ENCODE measurements at regions not wholly inside any gene's neighbourhood (a gene's known extent, or its start where the extent isn't known, plus 50 kb on each side); places are given as distances from the start of the nearest gene placed in this dataset.

- H3K36me3 ChIP-seq (ENCODE audit: control insufficient read depth in 2 of 2, extremely low read depth in 1 of 2, insufficient read depth in 2 of 2, low read length in 2 of 2) = no peaks in the 10 kb centered on the region
- no peaks in the 10 kb centered on the region for H3K4me1 ChIP-seq (ENCODE audit: control insufficient read depth, extremely low read depth, insufficient read depth, low read length)
- no TSS peak for BruUV-seq (replicated peaks)
- intact Hi-C loops (cut with micrococcal nuclease) = no loop called here
- H3K4me2 ChIP-seq (ENCODE audit: insufficient read depth, low read length) = no peak overlapping the region
- FAIRE-seq (no peak), DNase-seq (ENCODE audit: low read depth, low spot score) (no peak)
- H3K9ac ChIP-seq (replicated peaks; ENCODE audit: extremely low read depth, insufficient read depth, low read length) = no peak overlapping the region
- no peak for TF ChIP-seq POLR2A (IDR thresholded peaks at IDR 0.05; ENCODE audit: low read depth, low read length)
- H3K27ac ChIP-seq (ENCODE audit: insufficient read depth, low read depth, low read length) = no peak overlapping the region
- ChIA-PET CTCF (no interaction called here), POLR2A (interaction anchor here (0.7 kb wide), 1 partner anchor 25 kb away, joined by 3 read pairs; no protein-coding TSS in a partner anchor)
- H3K79me2 ChIP-seq (ENCODE audit: control insufficient read depth, insufficient read depth, low read length) = no peaks in the 10 kb centered on the region
- dilution Hi-C loops (cut with MboI; ENCODE audit: extremely low pct_ligation_motif_present, low sequenced_read_pairs) = no loop called here
- no peak overlapping the region for H3K4me3 ChIP-seq (replicated peaks in 1 of 3; ENCODE audit: insufficient read depth in 1 of 3, low read depth in 1 of 3, low read length in 3 of 3)
- H2AFZ ChIP-seq (ENCODE audit: low read depth, low read length) = no peak overlapping the region
- H3K27me3 ChIP-seq (ENCODE audit: control insufficient read depth in 2 of 2, insufficient read depth in 2 of 2, low read length in 2 of 2) = no peaks in the 10 kb centered on the region
- H4K20me1 ChIP-seq (replicated peaks; ENCODE audit: control insufficient read depth, extremely low read depth, insufficient read depth, low read length) = no peaks in the 10 kb centered on the region
- H3K9me1 ChIP-seq (replicated peaks; ENCODE audit: control insufficient read depth, extremely low read depth, insufficient read depth, low read length) = no peaks in the 10 kb centered on the region
- H3K9me3 ChIP-seq (replicated peaks; ENCODE audit: control insufficient read depth, insufficient read depth, low read length) = no peaks in the 10 kb centered on the region
Measured at GRCh38 chr2:239790313-239790712, 234.8 kb downstream of the NDUFA10 start.

GRCh38 chr2:239789711-239790110, 235.4 kb downstream of the NDUFA10 start:
- Histone ChIP-seq H2AFZ (ENCODE audit: low read depth, low read length) (no peak overlapping the region), H3K9me3 (replicated peaks; ENCODE audit: control insufficient read depth, insufficient read depth, low read length) (no peaks in the 10 kb centered on the region), H3K36me3 (ENCODE audit: control insufficient read depth in 2 of 2, extremely low read depth in 1 of 2, insufficient read depth in 2 of 2, low read length in 2 of 2) (no peaks in the 10 kb centered on the region), H3K79me2 (ENCODE audit: control insufficient read depth, insufficient read depth, low read length) (no peaks in the 10 kb centered on the region), H3K9ac (replicated peaks; ENCODE audit: extremely low read depth, insufficient read depth, low read length) (no peak overlapping the region), H3K4me1 (ENCODE audit: control insufficient read depth, extremely low read depth, insufficient read depth, low read length) (no peaks in the 10 kb centered on the region), H3K4me3 (replicated peaks in 1 of 3; ENCODE audit: insufficient read depth in 1 of 3, low read depth in 1 of 3, low read length in 3 of 3) (no peak overlapping the region), H3K4me2 (ENCODE audit: insufficient read depth, low read length) (no peak overlapping the region), H3K27ac (ENCODE audit: insufficient read depth, low read depth, low read length) (no peak overlapping the region), H3K9me1 (replicated peaks; ENCODE audit: control insufficient read depth, extremely low read depth, insufficient read depth, low read length) (no peaks in the 10 kb centered on the region), H3K27me3 (ENCODE audit: control insufficient read depth in 2 of 2, insufficient read depth in 2 of 2, low read length in 2 of 2) (no peaks in the 10 kb centered on the region), H4K20me1 (replicated peaks; ENCODE audit: control insufficient read depth, extremely low read depth, insufficient read depth, low read length) (no peaks in the 10 kb centered on the region)
- ChIA-PET POLR2A (no interaction called here), CTCF (no interaction called here)
- dilution Hi-C loops (cut with MboI; ENCODE audit: extremely low pct_ligation_motif_present, low sequenced_read_pairs) (no loop called here), intact Hi-C loops (cut with micrococcal nuclease) (no loop called here)
- DNase-seq (ENCODE audit: low read depth, low spot score) = no peak
- FAIRE-seq = no peak
- BruUV-seq (replicated peaks) = no TSS peak
- TF ChIP-seq CTCF (IDR thresholded peaks at IDR 0.05; ENCODE audit: extremely low read depth in 1 of 2, insufficient read depth in 1 of 2, low read depth in 1 of 2, low read length in 2 of 2) (no peak), JUN (IDR thresholded peaks at IDR 0.05; ENCODE audit: borderline replicate concordance, insufficient read depth, insufficient read length, low read depth) (no peak), POLR2A (IDR thresholded peaks at IDR 0.05; ENCODE audit: low read depth, low read length) (no peak), GATA2 (IDR thresholded peaks at IDR 0.05; ENCODE audit: insufficient read depth, insufficient read length, low read depth, low read length) (no peak), POLR2AphosphoS5 (IDR thresholded peaks at IDR 0.05; ENCODE audit: insufficient read depth, low read depth, low read length) (no peak), MAX (IDR thresholded peaks at IDR 0.05; ENCODE audit: insufficient read depth, insufficient read length) (no peak)
